K562 (cell line): ENCODE measurements at regions not wholly inside any gene's neighbourhood (a gene's known extent, or its start where the extent isn't known, plus 50 kb on each side); places are given as distances from the start of the nearest gene placed in this dataset.

Source experiments
- ATAC-seq: fragments of 200-7000 bp; cut with Tn5 transposase; 3 replicates; pipeline ENCODE4 v1.9.1; 2020; ENCODE audit warnings: moderate library complexity
- BruUV-seq: library from RNA; stranded (reverse); fragments of 400-500 nt; replicated peaks from 2 replicates; lab custom pipeline; 2021; lab: Mats Ljungman, UMichigan
- CTCF ChIA-PET: fragments of 300-600 bp; formaldehyde crosslinking; extraction: SDS; loops from one replicate; lab custom pipeline; 2021; ENCODE audit warnings: low intra/inter-chr PET ratio; lab: Yijun Ruan, JAX
- POLR2A ChIA-PET: fragments of 300-600, 350-650 bp; sonication (Branson Sonifier 250); formaldehyde crosslinking; extraction: SDS; loops from one replicate; lab custom pipeline; 2021; ENCODE audit warnings: antibody characterized with exemption, inconsistent platforms; lab: Yijun Ruan, JAX
- DNase-seq, 4 experiments: peaks; one replicate each; pipeline versions ENCODE4 v3.0.0 to v3.0.0-alpha.2; 2011 to 2018; ENCODE audit warnings: low spot score in 3 of 4, mixed read lengths in 3 of 4; ENCODE audit errors: extremely low read depth in 1 of 4
- FAIRE-seq: peaks from 2 replicates; lab custom pipeline; 2011; peaks lifted over from hg19 to GRCh38; lab: Jason Lieb, UNC
- H2AFZ ChIP-seq: 2 replicates; pipeline ENCODE4 v1.6.0; 2011; ENCODE audit warnings: low read depth, low read length, control low read depth, inconsistent platforms
- H3K27ac ChIP-seq: fragments of 200-600 bp; 3 replicates; pipeline ENCODE4 v1.8.0; 2011; ENCODE audit warnings: low read depth, mild to moderate bottlenecking, control low read depth, inconsistent platforms, low read length, moderate library complexity, mixed read lengths; ENCODE audit errors: extremely low read depth
- H3K27me3 ChIP-seq, 2 experiments: fragments of 300-600 bp in 1 of 2; 2 replicates in 1 of 2; 3 replicates in 1 of 2; pipeline versions ENCODE4 v1.6.0 to v1.8.0; 2011; ENCODE audit warnings: inconsistent platforms in 2 of 2, low read length in 2 of 2, mild to moderate bottlenecking in 1 of 2, mixed read lengths in 1 of 2, moderate library complexity in 1 of 2; ENCODE audit not compliant: control insufficient read depth in 2 of 2, insufficient read depth in 2 of 2
- H3K36me3 ChIP-seq: fragments of 300-600 bp; 3 replicates; pipeline ENCODE4 v1.8.0; 2011; ENCODE audit warnings: mild to moderate bottlenecking, low read length, inconsistent platforms; ENCODE audit not compliant: control insufficient read depth, insufficient read depth
- H3K4me1 ChIP-seq, 2 experiments: fragments of 200-600 bp in 1 of 2; replicated peaks in 1 of 2; 2 replicates in 1 of 2; 3 replicates in 1 of 2; pipeline versions ENCODE4 v1.5.1 to v1.8.0; 2011; ENCODE audit warnings: inconsistent platforms in 2 of 2, low read length in 2 of 2, mild to moderate bottlenecking in 1 of 2, mixed read lengths in 1 of 2, moderate library complexity in 1 of 2; ENCODE audit not compliant: control insufficient read depth in 2 of 2, insufficient read depth in 2 of 2
- H3K4me2 ChIP-seq: 2 replicates; pipeline ENCODE4 v1.6.1; 2011; ENCODE audit warnings: low read length, control low read depth, inconsistent platforms, mixed read lengths; ENCODE audit not compliant: insufficient read depth
- H3K4me3 ChIP-seq: fragments of 200-600 bp; sonication (generic), shearing (Covaris generic); 2 replicates; pipeline ENCODE4 v1.5.1; 2016; ENCODE audit warnings: control low read depth, inconsistent platforms
- H3K79me2 ChIP-seq: fragments of 200-600 bp; 3 replicates; pipeline ENCODE4 v1.8.0; 2011; ENCODE audit warnings: low read length, inconsistent platforms; ENCODE audit not compliant: control insufficient read depth, insufficient read depth
- H3K9ac ChIP-seq, 2 experiments: 2 replicates each; pipeline versions ENCODE4 v1.6.0 to v1.6.1; 2011; ENCODE audit warnings: low read depth in 2 of 2, low read length in 2 of 2, control low read depth in 1 of 2, inconsistent platforms in 1 of 2, mild to moderate bottlenecking in 1 of 2, mixed read lengths in 1 of 2; ENCODE audit not compliant: insufficient read depth in 1 of 2
- H3K9me1 ChIP-seq: one replicate; pipeline ENCODE4 v1.6.0; 2011; ENCODE audit warnings: inconsistent platforms, mild to moderate bottlenecking, low read length, moderate library complexity; ENCODE audit not compliant: control insufficient read depth, insufficient read depth
- H3K9me3 ChIP-seq: replicated peaks from 2 replicates; pipeline ENCODE4 v1.5.1; 2011; ENCODE audit warnings: low read depth, low read length, inconsistent platforms; ENCODE audit not compliant: control insufficient read depth, insufficient read depth
- H4K20me1 ChIP-seq: replicated peaks from 2 replicates; pipeline ENCODE4 v1.6.1; 2011; ENCODE audit warnings: low read length, inconsistent platforms, mixed read lengths; ENCODE audit not compliant: control insufficient read depth, insufficient read depth
- IFI16 ChIP-seq: fragments of 250-450 bp; sonication (Bioruptor Pico); IDR thresholded peaks from 2 replicates; pipeline ENCODE4 v2.1.2; 2022; ENCODE audit warnings: mild to moderate bottlenecking, inconsistent platforms
- SMAD4 ChIP-seq: fragments of 250-450 bp; sonication (Bioruptor Pico); conservative IDR thresholded peaks from 2 replicates; pipeline ENCODE4 v1.8.0; 2021; ENCODE audit warnings: inconsistent platforms, mild to moderate bottlenecking, moderate library complexity
- SRF ChIP-seq, 2 experiments: fragments of 250-450, 450-650 bp in 1 of 2; sonication (Bioruptor Pico) in 1 of 2; sonication (generic) in 1 of 2; formaldehyde crosslinking; IDR thresholded peaks; 2 replicates each; pipeline versions ENCODE4 v1.5.0 to v1.5.1; 2020 to 2022; ENCODE audit warnings: mild to moderate bottlenecking in 1 of 2, missing genetic modification reagents in 1 of 2
- WGBS: fragments of 100-300 bp; shearing (Covaris generic); methylation state at CpG from one replicate; pipeline ENCODE4 v1.1.6; 2016; ENCODE audit warnings: low coverage, mixed read lengths; ENCODE audit not compliant: insufficient coverage; ENCODE audit errors: missing lambda C conversion rate; 5-methylcytosine and 5-hydroxymethylcytosine counted together
- in situ Hi-C: fragments of 300-500 bp; cut with MboI; formaldehyde crosslinking; loops from 4 replicates; pipeline ENCODE4 v1.15.0; 2018; ENCODE audit warnings: inconsistent platforms, mixed read lengths
- intact Hi-C: fragments of 100-400 bp; cut with micrococcal nuclease; formaldehyde crosslinking; loops from 2 replicates; pipeline ENCODE4 v1.14.2; 2022
- TF ChIP-seq, protein P1 (sequence below), 2 experiments: IDR thresholded peaks in 1 of 2; conservative IDR thresholded peaks in 1 of 2; 2 replicates each; pipeline ENCODE4 v1.6.1; 2016; ENCODE audit warnings: low read depth in 2 of 2, mild to moderate bottlenecking in 1 of 2, missing compliant biosample characterization in 1 of 2, missing genetic modification characterization in 1 of 2, moderate library complexity in 1 of 2

DNA sequence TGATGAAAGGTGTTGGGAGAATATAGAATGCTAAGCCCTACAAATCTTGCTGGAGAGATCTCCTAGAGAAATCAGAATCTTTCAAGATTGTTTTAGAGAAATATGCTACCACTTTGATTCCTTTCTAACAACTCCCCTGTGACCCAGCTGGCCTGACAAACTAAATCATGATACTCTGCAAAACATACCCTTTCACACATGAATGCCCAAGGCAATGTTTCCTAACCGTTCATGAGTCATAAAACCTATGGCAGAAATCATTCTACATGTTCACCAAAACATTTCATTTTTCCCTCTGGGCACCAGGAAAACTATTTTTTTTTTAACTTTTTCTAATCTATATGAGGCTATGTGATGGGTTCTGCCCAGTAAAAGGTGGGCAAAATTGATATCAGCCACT, 77.8 kb upstream of the SETBP1 start (continued):
- no peak for TF ChIP-seq IFI16 (CRISPR knock-in tag)
- no peak for TF ChIP-seq SRF (CRISPR knock-in tag; IDR thresholded peaks at IDR 0.05)
- TF ChIP-seq, protein P1, sequence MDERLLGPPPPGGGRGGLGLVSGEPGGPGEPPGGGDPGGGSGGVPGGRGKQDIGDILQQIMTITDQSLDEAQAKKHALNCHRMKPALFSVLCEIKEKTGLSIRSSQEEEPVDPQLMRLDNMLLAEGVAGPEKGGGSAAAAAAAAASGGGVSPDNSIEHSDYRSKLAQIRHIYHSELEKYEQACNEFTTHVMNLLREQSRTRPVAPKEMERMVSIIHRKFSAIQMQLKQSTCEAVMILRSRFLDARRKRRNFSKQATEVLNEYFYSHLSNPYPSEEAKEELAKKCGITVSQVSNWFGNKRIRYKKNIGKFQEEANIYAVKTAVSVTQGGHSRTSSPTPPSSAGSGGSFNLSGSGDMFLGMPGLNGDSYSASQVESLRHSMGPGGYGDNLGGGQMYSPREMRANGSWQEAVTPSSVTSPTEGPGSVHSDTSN (CRISPR knock-in tag; IDR thresholded peaks at IDR 0.05; ENCODE audit: low read depth): no peak
- TF ChIP-seq, protein P1 (tag; conservative IDR thresholded peaks at IDR 0.05; ENCODE audit: low read depth): no peak

DNA sequence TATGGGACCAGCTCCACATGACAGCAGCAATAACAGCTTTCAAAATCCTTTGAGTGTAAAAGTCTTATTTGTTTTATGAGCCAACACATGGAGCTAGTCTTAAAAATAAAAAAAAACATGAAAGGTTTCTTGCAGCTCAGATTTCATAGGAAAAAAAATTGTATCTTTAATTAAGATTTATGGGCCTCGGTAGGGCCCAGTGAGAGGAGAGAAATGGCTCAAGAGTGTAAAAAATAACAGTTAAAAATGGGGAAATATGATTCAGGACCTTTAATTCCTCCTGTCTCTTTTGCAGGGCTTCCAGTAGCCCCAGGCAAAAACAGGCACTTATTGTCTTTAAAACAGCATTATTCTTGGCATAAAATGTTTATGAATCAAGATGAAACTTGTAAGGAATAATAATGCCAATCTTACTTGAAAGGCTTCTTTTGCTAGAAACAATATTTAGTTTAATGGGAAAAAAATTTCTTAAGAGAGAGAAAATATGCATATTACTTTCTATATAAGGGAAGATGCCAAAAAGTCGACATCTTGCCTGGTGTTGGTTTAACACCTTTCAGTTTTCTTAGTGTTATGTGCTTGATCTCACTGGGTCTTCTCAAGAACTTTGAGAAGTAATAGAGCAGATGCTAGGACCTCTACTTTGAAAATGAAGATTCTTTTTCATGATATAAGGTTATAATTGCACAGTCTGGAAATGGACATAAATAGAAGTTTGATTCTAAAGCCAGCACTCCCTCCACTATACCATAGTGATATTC, 71.3 kb upstream of the SETBP1 start:
- in situ Hi-C loops: no loop called here
- no peak for TF ChIP-seq SMAD4
- intact Hi-C loops: no loop called here
- 0% methylated on average over 2 of the region's 2 CpGs for WGBS
- no peak for FAIRE-seq
- CTCF ChIA-PET: no interaction called here
- BruUV-seq: no TSS peak
- no peak for DNase-seq
- Histone ChIP-seq H3K4me3 (no peak overlapping the region), H3K9ac (no peak overlapping the region), H3K9me1 (no peaks in the 10 kb centered on the region), H3K9me3 (no peaks in the 10 kb centered on the region), H4K20me1 (no peaks in the 10 kb centered on the region), H3K27me3 (no peaks in the 10 kb centered on the region), H3K4me1 (no peaks in the 10 kb centered on the region), H3K36me3 (no peaks in the 10 kb centered on the region), H2AFZ (no peak overlapping the region), H3K4me2 (no peak overlapping the region), H3K79me2 (no peaks in the 10 kb centered on the region), H3K27ac (no peak overlapping the region)
- no peak for ATAC-seq
- POLR2A ChIA-PET: no interaction called here
